Midbrain (tissue), 1 donor: ENCODE measurements at regions not wholly inside any gene's neighbourhood (a gene's known extent, or its start where the extent isn't known, plus 50 kb on each side); places are given as distances from the start of the nearest gene placed in this dataset.

Experiments used
- DNase-seq: peaks from one replicate; lab custom pipeline; 2025; lab: John Stamatoyannopoulos, UW

DNA sequence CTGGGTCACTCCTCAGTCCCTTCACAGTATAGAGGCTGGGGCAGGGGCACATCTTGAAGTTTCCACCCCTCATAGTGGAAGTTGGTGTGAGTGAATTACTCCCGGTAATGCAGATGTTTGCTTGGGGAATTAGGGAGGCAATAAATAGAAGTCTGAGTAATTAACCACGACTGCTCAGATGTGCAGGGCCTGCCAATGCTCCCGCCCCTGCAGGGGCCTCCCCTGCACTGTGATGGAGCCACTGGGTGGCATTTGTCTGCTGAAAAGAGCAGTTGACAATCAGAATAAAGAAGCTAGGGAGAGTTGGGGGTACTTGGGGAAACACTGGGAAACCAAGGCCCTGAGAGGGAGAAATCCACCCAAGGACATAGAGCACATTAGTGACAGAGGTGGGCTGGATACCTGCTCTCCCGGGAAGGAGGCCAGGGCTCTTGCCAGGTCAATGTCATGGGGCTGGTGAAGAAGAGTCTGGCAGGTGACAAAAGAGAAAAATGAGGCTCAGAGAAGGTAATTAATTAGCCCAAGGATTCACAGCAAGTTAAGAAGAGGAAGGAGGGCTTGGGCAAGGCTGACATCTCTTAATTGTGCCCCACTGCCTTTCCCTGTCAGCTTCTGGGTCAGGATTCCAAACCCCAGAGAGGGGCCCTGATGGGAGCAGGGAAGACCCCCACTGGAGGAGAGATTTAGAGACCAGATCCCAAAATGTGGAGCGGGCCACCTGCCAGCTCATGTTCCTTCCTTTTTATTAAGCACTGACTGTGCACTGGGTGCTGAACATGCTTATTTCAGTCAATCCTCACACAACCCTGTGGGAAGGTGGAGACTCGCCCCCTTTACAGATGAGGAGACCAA lies 436.2 kb downstream of the MATN1 start:
- no peak for DNase-seq

GRCh38 chr1:30286241-30286987 lies 437.0 kb downstream of the MATN1 start:
- DNase-seq: no peak

GRCh38 chr1:30285501-30285932 lies 437.9 kb downstream of the MATN1 start:
- DNase-seq: no peak

GRCh38 chr1:30284728-30285475 lies 438.5 kb downstream of the MATN1 start:
- no peak for DNase-seq

GRCh38 chr1:30284226-30284625 lies 439.2 kb downstream of the MATN1 start:
- DNase-seq: no peak

DNA sequence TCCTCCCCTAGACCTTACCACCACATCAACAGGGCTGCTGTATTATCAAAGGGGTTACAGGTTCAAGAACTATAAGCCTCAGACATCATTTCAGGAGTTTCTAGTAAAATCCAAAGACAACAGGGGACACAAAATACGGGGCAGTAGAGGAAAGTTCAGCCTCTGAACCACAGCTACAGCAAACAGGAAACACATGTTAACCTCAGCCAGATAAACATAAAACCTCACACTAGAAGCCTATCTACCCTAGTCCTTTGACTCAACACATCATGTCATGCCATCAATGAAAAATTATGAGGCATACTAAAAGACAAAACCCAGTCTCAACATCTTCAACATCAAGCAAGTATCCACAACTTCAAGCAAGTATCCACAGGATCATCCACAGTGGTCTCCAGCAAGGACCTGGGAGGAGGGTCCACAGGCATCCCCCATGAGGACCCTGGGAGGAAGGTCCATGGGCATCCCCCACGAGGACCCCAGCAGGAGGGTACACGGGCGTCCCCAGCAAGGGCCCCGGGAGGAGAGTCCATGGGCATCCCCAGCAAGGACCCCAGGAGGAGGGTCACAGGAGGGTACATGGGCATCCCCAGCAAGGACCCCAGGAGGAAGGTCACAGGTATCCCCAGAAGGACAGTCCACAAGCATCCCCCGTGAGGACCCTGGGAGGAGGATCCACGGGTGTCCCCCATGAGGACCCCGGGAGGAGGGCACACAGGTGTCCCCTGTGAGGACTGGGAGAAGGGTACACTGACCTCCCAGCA lies 440.0 kb downstream of the MATN1 start:
- DNase-seq: no peak

- no peak for DNase-seq
Measured at GRCh38 chr1:30280572-30280971, 442.8 kb downstream of the MATN1 start.

GRCh38 chr1:30277911-30278310 lies 445.5 kb downstream of the MATN1 start:
- no peak for DNase-seq

DNA sequence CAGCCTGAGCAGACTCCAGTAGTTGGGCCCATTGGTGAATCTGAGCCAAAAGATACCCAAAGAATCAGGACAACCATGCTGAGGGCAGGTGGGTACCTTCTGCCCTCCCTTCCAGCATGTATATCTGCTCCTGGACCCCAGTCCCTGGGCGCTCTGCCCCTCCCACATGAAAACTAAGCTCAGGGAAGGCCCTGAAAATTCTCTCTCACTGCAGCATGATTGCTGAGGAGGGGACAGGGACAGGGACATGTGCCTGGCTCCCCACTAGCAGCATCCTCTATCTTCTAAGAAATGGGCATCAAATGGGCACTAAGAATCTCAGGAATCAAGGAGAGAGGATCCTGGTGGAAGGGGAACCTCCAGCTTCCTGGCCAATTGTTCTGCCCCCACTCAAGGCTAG lies 446.0 kb downstream of the MATN1 start:
- DNase-seq: no peak

DNA sequence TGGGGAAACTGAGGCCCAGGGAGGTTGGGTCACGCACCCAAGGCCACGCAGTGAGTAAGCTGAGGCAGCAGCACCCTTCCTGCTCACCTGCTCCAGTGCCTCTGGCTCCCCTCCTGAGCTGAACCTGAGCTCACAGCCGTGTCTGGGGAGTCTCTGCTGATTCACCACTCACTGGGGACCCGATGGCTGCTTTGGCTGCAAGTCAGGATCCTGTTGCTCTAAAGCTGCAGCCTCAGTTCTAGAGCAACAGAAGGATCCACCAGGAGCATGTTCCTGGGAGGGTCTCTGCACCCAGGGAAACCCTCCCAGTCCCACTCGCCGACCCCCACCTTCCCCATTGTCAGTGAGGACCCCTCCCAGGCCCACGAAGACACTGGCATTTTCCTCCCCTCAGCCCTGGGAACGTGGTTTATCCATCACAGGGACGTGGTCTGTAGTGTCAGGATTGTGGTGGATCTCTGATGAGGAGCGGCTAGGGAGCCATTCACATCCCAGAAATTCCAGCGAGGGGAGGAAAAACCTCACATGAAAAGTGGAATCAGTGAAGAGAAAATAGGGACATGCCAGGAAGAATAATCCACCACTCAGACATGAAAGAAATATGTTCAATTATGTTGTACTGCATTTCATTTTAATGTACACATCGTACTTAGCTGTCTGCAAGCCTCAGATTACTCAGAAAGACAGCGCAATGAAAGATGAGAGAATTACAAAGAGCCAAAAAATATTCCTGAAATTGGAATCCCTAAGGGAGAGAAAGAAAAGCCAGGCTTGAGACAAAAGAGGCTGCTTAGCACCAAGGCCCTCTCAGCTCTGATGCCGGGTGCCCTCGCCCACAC lies 447.2 kb downstream of the MATN1 start:
- no peak for DNase-seq

DNA sequence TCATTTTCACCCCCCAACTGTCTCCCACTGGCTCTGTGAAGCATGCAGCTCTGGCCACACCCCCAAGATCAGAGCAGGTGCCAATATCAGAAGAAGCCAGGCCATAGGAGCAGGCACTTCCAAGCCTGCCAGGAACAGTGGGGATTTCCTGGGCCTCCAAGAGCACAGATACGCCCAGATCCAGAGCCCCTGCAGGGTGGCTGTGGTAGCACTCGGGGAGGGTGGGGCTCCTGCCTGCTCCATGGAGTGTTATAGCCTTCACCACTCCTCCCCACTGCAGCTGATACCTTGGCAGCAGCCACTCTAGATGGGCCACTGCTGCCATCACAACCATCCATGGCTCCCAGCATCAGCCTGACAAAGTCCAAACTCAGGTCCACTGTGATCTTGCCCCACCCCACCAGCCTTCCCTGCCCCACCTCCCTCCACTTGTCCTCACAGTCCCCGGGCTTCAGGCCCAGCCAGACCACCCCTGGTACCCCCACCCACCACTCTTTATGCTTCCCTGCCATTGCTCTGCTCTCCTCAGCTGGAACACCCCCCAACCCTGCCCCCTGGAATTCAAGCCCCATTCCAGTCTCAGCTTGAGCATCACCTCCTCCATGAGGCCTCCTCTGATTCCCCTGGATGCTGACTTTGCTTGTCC lies 448.3 kb downstream of the MATN1 start:
- DNase-seq: no peak

GRCh38 chr1:30274173-30274970 lies 449.0 kb downstream of the MATN1 start:
- no peak for DNase-seq

GRCh38 chr1:30273456-30273855 lies 449.9 kb downstream of the MATN1 start:
- no peak for DNase-seq

GRCh38 chr1:30273021-30273325 lies 450.4 kb downstream of the MATN1 start:
- no peak for DNase-seq

DNA sequence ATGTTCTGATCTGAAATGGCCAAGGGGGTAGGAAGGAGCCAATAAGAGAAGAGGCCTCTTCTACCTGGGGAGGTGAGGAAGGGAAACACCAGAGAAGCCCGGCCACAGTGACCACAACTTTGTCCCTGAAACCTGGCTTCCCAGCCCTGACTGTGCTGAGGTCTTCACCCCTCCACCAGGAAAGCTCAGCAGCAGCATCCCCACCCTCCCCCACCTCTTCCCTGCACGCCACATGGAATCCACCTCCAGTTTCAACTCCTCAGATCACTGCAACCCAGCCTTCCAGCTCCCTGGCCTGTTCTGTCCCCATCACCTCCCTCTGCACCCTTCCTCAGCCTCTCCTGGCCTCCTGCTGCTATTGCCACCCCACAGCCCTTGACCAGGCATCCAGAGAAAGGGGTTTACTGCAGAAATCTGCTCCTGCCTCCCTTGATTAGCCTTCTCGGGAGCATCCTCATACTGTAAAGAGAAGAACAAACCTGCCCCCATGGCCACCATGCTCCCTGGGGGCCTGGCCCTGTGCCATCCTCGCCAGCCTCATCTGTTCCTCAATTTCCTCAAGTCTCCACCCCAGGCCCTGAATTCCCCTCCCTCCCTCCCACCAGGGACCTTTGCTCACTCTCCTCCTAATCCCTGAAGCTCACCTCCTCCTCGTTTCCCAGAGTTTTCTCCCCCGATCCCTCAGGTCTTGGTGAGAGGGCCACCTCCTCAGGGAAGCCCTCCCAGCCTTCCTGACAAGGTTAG lies 450.9 kb downstream of the MATN1 start:
- DNase-seq: no peak

- DNase-seq: no peak
Measured at GRCh38 chr1:30271401-30272276, 451.7 kb downstream of the MATN1 start.

- no peak for DNase-seq
Measured at GRCh38 chr1:30270461-30270860, 452.9 kb downstream of the MATN1 start.
